ENCODE measurements at regions not wholly inside any gene's neighbourhood (a gene's known extent, or its start where the extent isn't known, plus 50 kb on each side); places are given as distances from the start of the nearest gene placed in this dataset.

- no peak overlapping the region for H3K27ac ChIP-seq
- CTCF ChIA-PET = interaction anchor here (0.8 kb wide), 1 partner anchor 10 kb away, joined by 5 read pairs; no protein-coding TSS in a partner anchor
- TF ChIP-seq CTCF (conservative IDR thresholded peaks at IDR 0.05; ENCODE audit: low read depth) = no peak
- POLR2A ChIA-PET (ENCODE audit: low non-redundant PET) = no interaction called here
- DNase-seq (ENCODE audit: low spot score) = no peak
Observed at GRCh38 chr5:56459394-56460194, 226.5 kb upstream of the ANKRD55 start.

- no peak overlapping the region for H3K27ac ChIP-seq
- no peak for DNase-seq (ENCODE audit: low spot score)
- ChIA-PET CTCF (interaction anchor here (0.6 kb wide), 1 partner anchor 376 kb away, joined by 4 read pairs; no protein-coding TSS in a partner anchor), POLR2A (ENCODE audit: low non-redundant PET) (no interaction called here)
- TF ChIP-seq CTCF (conservative IDR thresholded peaks at IDR 0.05; ENCODE audit: low read depth) = no peak
Observed at GRCh38 chr5:56457887-56458812, 225.0 kb upstream of the ANKRD55 start.

GRCh38 chr5:56456002-56456401 is 222.9 kb upstream of the ANKRD55 start:
- H3K27ac ChIP-seq = no peak overlapping the region
- TF ChIP-seq CTCF (conservative IDR thresholded peaks at IDR 0.05; ENCODE audit: low read depth) = no peak
- POLR2A ChIA-PET (ENCODE audit: low non-redundant PET) = no interaction called here
- CTCF ChIA-PET = interaction anchor here (0.7 kb wide), 1 partner anchor 63 kb away, joined by 3 read pairs; no protein-coding TSS in a partner anchor
- DNase-seq (ENCODE audit: low spot score) = no peak

- DNase-seq (ENCODE audit: low spot score) = no peak
- TF ChIP-seq CTCF (conservative IDR thresholded peaks at IDR 0.05; ENCODE audit: low read depth) = no peak
- POLR2A ChIA-PET (ENCODE audit: low non-redundant PET) = no interaction called here
- H3K27ac ChIP-seq = no peak overlapping the region
- CTCF ChIA-PET = interaction anchor here (0.6 to 0.7 kb wide), 2 partner anchors 63 to 189 kb away, joined by 3 read pairs; no protein-coding TSS in a partner anchor
Observed at GRCh38 chr5:56455417-56455816, 222.3 kb upstream of the ANKRD55 start.

GRCh38 chr5:56454219-56454862 is 221.2 kb upstream of the ANKRD55 start:
- no peak overlapping the region for H3K27ac ChIP-seq
- POLR2A ChIA-PET (ENCODE audit: low non-redundant PET) = no interaction called here
- CTCF ChIA-PET = no interaction called here
- no peak for DNase-seq (ENCODE audit: low spot score)
- no peak for TF ChIP-seq CTCF (conservative IDR thresholded peaks at IDR 0.05; ENCODE audit: low read depth)

GRCh38 chr5:56451742-56452141 is 218.6 kb upstream of the ANKRD55 start:
- no peak overlapping the region for H3K27ac ChIP-seq
- ChIA-PET POLR2A (ENCODE audit: low non-redundant PET) (no interaction called here), CTCF (interaction anchor here (0.5 kb wide), 1 partner anchor 386 kb away, joined by 3 read pairs; no protein-coding TSS in a partner anchor)
- no peak for TF ChIP-seq CTCF (conservative IDR thresholded peaks at IDR 0.05; ENCODE audit: low read depth)
- DNase-seq (ENCODE audit: low spot score) = no peak

Measured in RWPE1 (cell line).